HepG2 (cell line): ENCODE measurements at regions not wholly inside any gene's neighbourhood (a gene's known extent, or its start where the extent isn't known, plus 50 kb on each side); places are given as distances from the start of the nearest gene placed in this dataset.

Experiments used
- ATAC-seq: fragments of 200-7000 bp; cut with Tn5 transposase; 3 replicates; pipeline ENCODE4 v1.9.1; 2020; ENCODE audit warnings: mild to moderate bottlenecking, moderate library complexity
- BruUV-seq: library from RNA; stranded (reverse); fragments of 400-500 nt; replicated peaks from 2 replicates; lab custom pipeline; 2021; lab: Mats Ljungman, UMichigan
- CTCF ChIA-PET: fragments of 300-600 bp; formaldehyde crosslinking; extraction: SDS; loops from one replicate; lab custom pipeline; 2021; ENCODE audit warnings: low total read pairs, inconsistent platforms, low intra/inter-chr PET ratio; lab: Yijun Ruan, JAX
- POLR2A ChIA-PET: fragments of 350-600 bp; sonication (Branson Sonifier 250); formaldehyde crosslinking; loops from one replicate; lab custom pipeline; 2020; ENCODE audit warnings: antibody characterized with exemption, inconsistent platforms; lab: Yijun Ruan, JAX
- DNase-seq: peaks from one replicate; pipeline ENCODE4 v3.0.0-alpha.2; 2015; ENCODE audit warnings: low spot score
- FAIRE-seq: peaks from 3 replicates; lab custom pipeline; 2011; peaks lifted over from hg19 to GRCh38; lab: Jason Lieb, UNC
- H2AFZ ChIP-seq: one replicate; pipeline ENCODE4 v1.6.1; 2011; ENCODE audit warnings: low read length, inconsistent platforms
- H3K27ac ChIP-seq: fragments of 300-600 bp; 3 replicates; pipeline ENCODE4 v1.8.0; 2011; ENCODE audit warnings: mixed run types, mild to moderate bottlenecking, mixed read lengths, low read length, inconsistent platforms; ENCODE audit not compliant: insufficient read depth; ENCODE audit errors: extremely low read length
- H3K27me3 ChIP-seq, 2 experiments: fragments of 200-600 bp in 1 of 2; 2 replicates in 1 of 2; 3 replicates in 1 of 2; pipeline versions ENCODE4 v1.6.0 to v1.8.0; 2011; ENCODE audit warnings: low read length in 2 of 2, mild to moderate bottlenecking in 2 of 2, moderate library complexity in 2 of 2, inconsistent platforms in 1 of 2; ENCODE audit not compliant: insufficient read depth in 2 of 2, control insufficient read depth in 1 of 2
- H3K36me3 ChIP-seq, 2 experiments: fragments of 200-600 bp in 1 of 2; replicated peaks in 1 of 2; 2 replicates in 1 of 2; 3 replicates in 1 of 2; pipeline versions ENCODE4 v1.5.1 to v1.8.0; 2011; ENCODE audit warnings: low read length in 2 of 2, inconsistent platforms in 1 of 2; ENCODE audit not compliant: insufficient read depth in 2 of 2, control insufficient read depth in 1 of 2
- H3K4me1 ChIP-seq: 2 replicates; pipeline ENCODE4 v1.5.1; 2012; ENCODE audit warnings: low read length, inconsistent platforms; ENCODE audit not compliant: insufficient read depth
- H3K4me2 ChIP-seq: 2 replicates; pipeline ENCODE4 v1.6.0; 2011; ENCODE audit warnings: low read depth, low read length, inconsistent platforms
- H3K4me3 ChIP-seq, 3 experiments: fragments of 200-600 bp in 1 of 3; sonication (generic), shearing (Covaris generic) in 1 of 3; replicated peaks in 1 of 3; 2 replicates each; pipeline ENCODE4 v1.5.1; 2011 to 2016; ENCODE audit warnings: low read length in 3 of 3, inconsistent platforms in 2 of 3, low read depth in 2 of 3, mild to moderate bottlenecking in 2 of 3, control low read depth in 1 of 3, mixed read lengths in 1 of 3; ENCODE audit not compliant: insufficient read depth in 1 of 3
- H3K79me2 ChIP-seq: one replicate; pipeline ENCODE4 v1.6.1; 2011; ENCODE audit warnings: low read length, inconsistent platforms; ENCODE audit not compliant: insufficient read depth
- H3K9ac ChIP-seq: 2 replicates; pipeline ENCODE4 v1.6.0; 2011; ENCODE audit warnings: mild to moderate bottlenecking, low read depth, low read length, inconsistent platforms; ENCODE audit not compliant: insufficient read depth
- H3K9me3 ChIP-seq: 2 replicates; pipeline ENCODE4 v1.5.1; 2012; ENCODE audit warnings: mild to moderate bottlenecking, low read length
- H4K20me1 ChIP-seq: 2 replicates; pipeline ENCODE4 v1.6.0; 2011; ENCODE audit warnings: inconsistent platforms, mild to moderate bottlenecking, low read length, moderate library complexity; ENCODE audit not compliant: insufficient read depth
- ASH2L ChIP-seq: fragments of 300-600, 200-600 bp; sonication (generic); IDR thresholded peaks from 2 replicates; pipeline ENCODE4 v1.7.0; 2017; ENCODE audit warnings: low read depth, mild to moderate bottlenecking, moderate library complexity, mixed read lengths, low read length; ENCODE audit not compliant: insufficient read length
- KLF9 ChIP-seq: IDR thresholded peaks from 2 replicates; pipeline ENCODE4 v1.6.1; 2016; ENCODE audit warnings: low read depth
- WGBS: methylation state at CpG from one replicate; pipeline ENCODE4 v1.1.6; 2017; ENCODE audit warnings: low lambda C conversion rate; 5-methylcytosine and 5-hydroxymethylcytosine counted together
- in situ Hi-C: cut with HindIII; loops from 2 replicates; pipeline ENCODE4 v1.10.0; 2017; ENCODE audit warnings: low pct_unique_long_range_greater_than_20kb; ENCODE audit not compliant: extremely low pct_ligation_motif_present
- intact Hi-C: fragments of 100-400 bp; cut with micrococcal nuclease; formaldehyde crosslinking; loops from one replicate; pipeline ENCODE4 v1.10.0; 2022; ENCODE audit not compliant: unreplicated experiment

GRCh38 chr12:65606008-65606766 is 218.1 kb upstream of the HMGA2 start:
- ChIA-PET POLR2A (no interaction called here), CTCF (no interaction called here)
- no TSS peak for BruUV-seq
- in situ Hi-C loops = loop anchor here (10.0 to 25.0 kb wide), 2 partner anchors 379 to 506 kb away; no protein-coding TSS in a partner anchor
- intact Hi-C loops = no loop called here
- H3K27ac ChIP-seq = no peak overlapping the region
- peaks cover 19% of the 10 kb centered on the region for H3K4me1 ChIP-seq
- no peak overlapping the region for H3K9ac ChIP-seq
- DNase-seq (no peak), ATAC-seq (no peak), FAIRE-seq (no peak)
- no peaks in the 10 kb centered on the region for H3K9me3 ChIP-seq
- no peaks in the 10 kb centered on the region for H3K79me2 ChIP-seq
- H3K36me3 ChIP-seq = no peaks in the 10 kb centered on the region
- H4K20me1 ChIP-seq = no peaks in the 10 kb centered on the region
- WGBS = 0% methylated on average over 4 of the region's 4 CpGs
- H3K4me3 ChIP-seq = no peak overlapping the region
- H2AFZ ChIP-seq = no peak overlapping the region
- no peak for TF ChIP-seq KLF9 (CRISPR knock-in tag)
- H3K4me2 ChIP-seq = no peak overlapping the region
- no peaks in the 10 kb centered on the region; a peak in 1 of 5 replicates for H3K27me3 ChIP-seq

DNA sequence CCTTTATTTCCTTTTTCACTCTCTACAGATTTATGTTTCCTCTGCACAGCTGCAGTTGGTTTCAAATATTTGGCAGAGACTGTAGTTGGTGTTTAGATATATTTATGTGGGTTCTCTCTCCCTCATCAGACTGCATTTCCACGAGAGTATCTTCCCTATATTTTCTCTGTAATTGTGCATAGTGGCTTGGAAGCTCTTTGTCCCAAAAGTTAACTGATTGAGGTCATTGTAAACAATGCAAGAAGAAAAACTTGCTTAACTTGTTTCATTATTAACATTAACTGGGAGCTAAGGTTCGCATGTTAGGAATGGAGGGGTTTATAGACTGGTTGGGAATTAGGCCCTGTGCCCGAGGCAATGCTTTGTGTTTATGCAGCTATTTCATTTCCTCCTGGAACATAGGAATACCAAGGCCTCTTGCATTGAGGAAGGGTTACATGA is 216.9 kb upstream of the HMGA2 start:
- H3K4me1 ChIP-seq = peaks cover 17% of the 10 kb centered on the region
- no peak overlapping the region for H3K4me3 ChIP-seq
- H3K36me3 ChIP-seq = no peaks in the 10 kb centered on the region
- intact Hi-C loops (no loop called here), in situ Hi-C loops (loop anchor here (10.0 to 25.0 kb wide), 2 partner anchors 377 to 505 kb away; no protein-coding TSS in a partner anchor)
- H4K20me1 ChIP-seq = no peaks in the 10 kb centered on the region
- no TSS peak for BruUV-seq
- no peak overlapping the region for H2AFZ ChIP-seq
- CTCF ChIA-PET = no interaction called here
- H3K4me2 ChIP-seq = no peak overlapping the region
- no peaks in the 10 kb centered on the region for H3K9me3 ChIP-seq
- H3K9ac ChIP-seq = no peak overlapping the region
- no peak for FAIRE-seq
- H3K79me2 ChIP-seq = no peaks in the 10 kb centered on the region
- no peak for TF ChIP-seq ASH2L
- H3K27ac ChIP-seq = no peak overlapping the region
- H3K27me3 ChIP-seq = peaks cover 0 to 2% of the 10 kb centered on the region in 2 experiments; a peak in 1 of 5 replicates
- no peak for ATAC-seq
- DNase-seq = no peak
- 4% methylated on average over 3 of the region's 3 CpGs for WGBS
- POLR2A ChIA-PET = no interaction called here
